Trophoblast cell (in vitro differentiated cells and primary cell): ENCODE measurements at regions not wholly inside any gene's neighbourhood (a gene's known extent, or its start where the extent isn't known, plus 50 kb on each side); places are given as distances from the start of the nearest gene placed in this dataset.
A peak's percentile ranks its signal among the peaks of the same experiment; 100 is the strongest.

ENCODE experiments used
- DNase-seq, 2 donors: peaks; one replicate each; pipeline ENCODE4 v3.0.0-alpha.2; 2016
- H2AFZ ChIP-seq: 2 replicates; pipeline ENCODE4 v1.6.1; 2013; ENCODE audit warnings: low read length, moderate library complexity, mild to moderate bottlenecking; ENCODE audit not compliant: insufficient read depth, poor library complexity
- H2AK5ac ChIP-seq: 2 replicates; pipeline ENCODE4 v1.6.1; 2013; ENCODE audit warnings: mild to moderate bottlenecking, low read length
- H2BK120ac ChIP-seq: 2 replicates; pipeline ENCODE4 v1.6.1; 2013; ENCODE audit warnings: low read length, mild to moderate bottlenecking, moderate library complexity; ENCODE audit not compliant: insufficient read depth, poor library complexity
- H2BK12ac ChIP-seq: 2 replicates; pipeline ENCODE4 v1.6.1; 2013; ENCODE audit warnings: mild to moderate bottlenecking, low read length, moderate library complexity
- H2BK5ac ChIP-seq: 2 replicates; pipeline ENCODE4 v1.6.1; 2013; ENCODE audit warnings: low read length, low read depth, moderate library complexity, mild to moderate bottlenecking; ENCODE audit not compliant: poor library complexity
- H3K14ac ChIP-seq: 2 replicates; pipeline ENCODE4 v1.6.1; 2013; ENCODE audit warnings: mild to moderate bottlenecking, low read length
- H3K18ac ChIP-seq: 2 replicates; pipeline ENCODE4 v1.6.1; 2013; ENCODE audit warnings: mild to moderate bottlenecking, low read length
- H3K23ac ChIP-seq: 2 replicates; pipeline ENCODE4 v1.6.1; 2013; ENCODE audit warnings: low read length
- H3K27ac ChIP-seq: 2 replicates; pipeline ENCODE4 v1.5.1; 2013; ENCODE audit warnings: low read depth, mild to moderate bottlenecking, inconsistent platforms, low read length, moderate library complexity
- H3K27me3 ChIP-seq: 2 replicates; pipeline ENCODE4 v1.6.1; 2013; ENCODE audit warnings: inconsistent platforms, mild to moderate bottlenecking, low read length, moderate library complexity; ENCODE audit not compliant: insufficient read depth
- H3K36me3 ChIP-seq, 2 experiments: 1 replicate in 1 of 2; 2 replicates in 1 of 2; pipeline ENCODE4 v1.6.1; 2013; ENCODE audit warnings: low read length in 2 of 2, mild to moderate bottlenecking in 2 of 2, moderate library complexity in 1 of 2; ENCODE audit not compliant: insufficient read depth in 2 of 2, control insufficient read depth in 1 of 2
- H3K4ac ChIP-seq: 2 replicates; pipeline ENCODE4 v1.6.1; 2013; ENCODE audit warnings: low read depth, mild to moderate bottlenecking, low read length, moderate library complexity
- H3K4me1 ChIP-seq, 2 experiments: 1 replicate in 1 of 2; 2 replicates in 1 of 2; pipeline ENCODE4 v1.6.1; 2013; ENCODE audit warnings: low read length in 2 of 2, mild to moderate bottlenecking in 2 of 2, moderate library complexity in 1 of 2; ENCODE audit not compliant: insufficient read depth in 2 of 2, control insufficient read depth in 1 of 2
- H3K4me2 ChIP-seq: 2 replicates; pipeline ENCODE4 v1.6.1; 2013; ENCODE audit warnings: inconsistent platforms, mild to moderate bottlenecking, low read length, moderate library complexity
- H3K4me3 ChIP-seq: 2 replicates; pipeline ENCODE4 v1.5.1; 2013; ENCODE audit warnings: mild to moderate bottlenecking, low read depth, low read length, inconsistent platforms
- H3K79me1 ChIP-seq: one replicate; pipeline ENCODE4 v1.6.1; 2013; ENCODE audit warnings: low read length
- H3K79me2 ChIP-seq: 2 replicates; pipeline ENCODE4 v1.6.1; 2013; ENCODE audit warnings: low read length, mild to moderate bottlenecking; ENCODE audit not compliant: control insufficient read depth, insufficient read depth, poor library complexity
- H3K9ac ChIP-seq: 2 replicates; pipeline ENCODE4 v1.6.1; 2013; ENCODE audit warnings: mild to moderate bottlenecking, low read length
- H3K9me3 ChIP-seq: 2 replicates; pipeline ENCODE4 v1.6.1; 2013; ENCODE audit warnings: low read depth, mild to moderate bottlenecking, control low read depth, inconsistent platforms, low read length; ENCODE audit not compliant: insufficient read depth
- H4K12ac ChIP-seq: 2 replicates; pipeline ENCODE4 v1.6.1; 2013; ENCODE audit warnings: low read depth, mild to moderate bottlenecking, low read length, moderate library complexity
- H4K8ac ChIP-seq: 2 replicates; pipeline ENCODE4 v1.6.1; 2013; ENCODE audit warnings: low read depth, mild to moderate bottlenecking, low read length, moderate library complexity
- H4K91ac ChIP-seq: one replicate; pipeline ENCODE4 v1.6.1; 2013; ENCODE audit warnings: low read depth, mild to moderate bottlenecking, low read length, moderate library complexity
- WGBS: extraction: QIAGEN DNeasy Blood & Tissue Kit; methylation state at CpG from one replicate; pipeline ENCODE4 v1.1.7; 2013; ENCODE audit warnings: missing lambda C conversion rate; ENCODE audit not compliant: insufficient read length, insufficient coverage; ENCODE audit errors: extremely low coverage; 5-methylcytosine and 5-hydroxymethylcytosine counted together

GRCh38 chr3:89698208-89698830 is 590.9 kb downstream of the EPHA3 start:
- Histone ChIP-seq H2BK120ac (no peak overlapping the region), H3K9ac (no peak overlapping the region), H3K4me1 (peaks cover 15 to 17% of the 10 kb centered on the region in 2 experiments), H4K12ac (no peak overlapping the region), H4K91ac (no peak overlapping the region), H2AK5ac (no peak overlapping the region), H3K27me3 (no peaks in the 10 kb centered on the region), H3K4me3 (no peak overlapping the region), H3K27ac (peak overlapping the region; percentile 68), H3K18ac (no peak overlapping the region), H2AFZ (no peak overlapping the region), H4K8ac (no peak overlapping the region), H2BK12ac (no peak overlapping the region), H3K79me2 (no peaks in the 10 kb centered on the region), H3K14ac (no peak overlapping the region), H3K79me1 (no peaks in the 10 kb centered on the region), H3K4ac (no peak overlapping the region), H3K36me3 (no peaks in the 10 kb centered on the region), H3K23ac (no peak overlapping the region), H2BK5ac (no peak overlapping the region), H3K4me2 (no peak overlapping the region), H3K9me3 (peaks cover 2% of the 10 kb centered on the region)
- WGBS: no CpG with 5 or more reads among the region's 3 CpGs
- DNase-seq: no peak

- DNase-seq: no peak
These were observed 591.8 kb downstream of the EPHA3 start for GRCh38 chr3:89699229-89699628.

GRCh38 chr3:89699771-89700170 is 592.4 kb downstream of the EPHA3 start:
- peaks cover 15 to 17% of the 10 kb centered on the region in 2 experiments for H3K4me1 ChIP-seq
- H3K79me1 ChIP-seq: no peaks in the 10 kb centered on the region
- no peaks in the 10 kb centered on the region for H3K36me3 ChIP-seq
- H2AFZ ChIP-seq: no peak overlapping the region
- H3K9ac ChIP-seq: no peak overlapping the region
- H2BK12ac ChIP-seq: no peak overlapping the region
- no peak overlapping the region for H3K4me2 ChIP-seq
- DNase-seq: no peak
- no peaks in the 10 kb centered on the region for H3K27me3 ChIP-seq
- no peak overlapping the region for H3K14ac ChIP-seq
- H4K91ac ChIP-seq: peak overlapping the region; percentile 13
- no peak overlapping the region for H4K8ac ChIP-seq
- H2BK120ac ChIP-seq: no peak overlapping the region
- H3K9me3 ChIP-seq: peaks cover 4% of the 10 kb centered on the region
- H3K4ac ChIP-seq: no peak overlapping the region
- H3K4me3 ChIP-seq: no peak overlapping the region
- H3K23ac ChIP-seq: no peak overlapping the region
- H2BK5ac ChIP-seq: no peak overlapping the region
- H3K27ac ChIP-seq: peak overlapping the region; percentile 48
- no peak overlapping the region for H3K18ac ChIP-seq
- no peak overlapping the region for H2AK5ac ChIP-seq
- no CpG with 5 or more reads among the region's 1 CpG for WGBS
- H3K79me2 ChIP-seq: no peaks in the 10 kb centered on the region
- no peak overlapping the region for H4K12ac ChIP-seq

More at GRCh38 chr3:89699229-89699628, 591.8 kb downstream of the EPHA3 start:
- Histone ChIP-seq H3K9me3 (peaks cover 4% of the 10 kb centered on the region), H3K4ac (no peak overlapping the region), H3K36me3 (no peaks in the 10 kb centered on the region), H3K4me2 (peak overlapping the region; percentile 36), H3K79me1 (no peaks in the 10 kb centered on the region), H3K79me2 (no peaks in the 10 kb centered on the region), H3K4me3 (no peak overlapping the region), H3K27ac (peak overlapping the region; percentile 48), H4K12ac (no peak overlapping the region), H3K18ac (no peak overlapping the region), H2AK5ac (no peak overlapping the region), H3K23ac (no peak overlapping the region), H3K9ac (no peak overlapping the region), H2BK12ac (no peak overlapping the region), H2AFZ (no peak overlapping the region), H4K91ac (no peak overlapping the region), H3K4me1 (peaks cover 15 to 17% of the 10 kb centered on the region in 2 experiments), H2BK5ac (peak overlapping the region; percentile 38), H3K14ac (no peak overlapping the region), H2BK120ac (no peak overlapping the region), H3K27me3 (no peaks in the 10 kb centered on the region), H4K8ac (no peak overlapping the region)
- WGBS: no CpG with 5 or more reads among the region's 4 CpGs

GRCh38 chr3:89702404-89702803 is 595.0 kb downstream of the EPHA3 start:
- H2BK12ac ChIP-seq: no peak overlapping the region
- H3K9ac ChIP-seq: no peak overlapping the region
- H2BK5ac ChIP-seq: no peak overlapping the region
- H4K91ac ChIP-seq: no peak overlapping the region
- no peak overlapping the region for H3K14ac ChIP-seq
- H3K27me3 ChIP-seq: no peaks in the 10 kb centered on the region
- H3K18ac ChIP-seq: no peak overlapping the region
- H3K4ac ChIP-seq: no peak overlapping the region
- WGBS: no CpG with 5 or more reads among the region's 5 CpGs
- H3K36me3 ChIP-seq: no peaks in the 10 kb centered on the region
- H2AK5ac ChIP-seq: no peak overlapping the region
- no peak overlapping the region for H3K23ac ChIP-seq
- no peak for DNase-seq
- no peak overlapping the region for H3K4me2 ChIP-seq
- no peak overlapping the region for H3K4me3 ChIP-seq
- H3K79me2 ChIP-seq: no peaks in the 10 kb centered on the region
- H3K79me1 ChIP-seq: no peaks in the 10 kb centered on the region
- H2BK120ac ChIP-seq: no peak overlapping the region
- no peak overlapping the region for H2AFZ ChIP-seq
- H3K9me3 ChIP-seq: peaks cover 4% of the 10 kb centered on the region
- no peak overlapping the region for H4K12ac ChIP-seq
- H3K4me1 ChIP-seq: peaks cover 12% of the 10 kb centered on the region in 2 experiments
- H4K8ac ChIP-seq: no peak overlapping the region
- H3K27ac ChIP-seq: no peak overlapping the region
